Rectal smooth muscle tissue (tissue), 1 donor: ENCODE measurements at regions not wholly inside any gene's neighbourhood (a gene's known extent, or its start where the extent isn't known, plus 50 kb on each side); places are given as distances from the start of the nearest gene placed in this dataset.
"Not testable (repeated sequence)": the region's sequence is repeated elsewhere in the genome, so short reads cannot be mapped to it uniquely, and the experiment has no call there.

Experiments
- H3K27ac ChIP-seq: one replicate; pipeline ENCODE4 v1.7.0; 2013; ENCODE audit warnings: low read depth, low read length, inconsistent platforms
- H3K27me3 ChIP-seq: one replicate; pipeline ENCODE4 v1.7.0; 2013; ENCODE audit warnings: low read length; ENCODE audit not compliant: control insufficient read depth, insufficient read depth
- H3K36me3 ChIP-seq: one replicate; pipeline ENCODE4 v1.7.0; 2013; ENCODE audit warnings: low read length; ENCODE audit not compliant: control insufficient read depth, insufficient read depth
- H3K4me1 ChIP-seq: one replicate; pipeline ENCODE4 v1.7.0; 2013; ENCODE audit warnings: low read length; ENCODE audit not compliant: control insufficient read depth, insufficient read depth
- H3K4me3 ChIP-seq: one replicate; pipeline ENCODE4 v1.7.0; 2013; ENCODE audit warnings: low read length
- H3K9ac ChIP-seq: one replicate; pipeline ENCODE4 v1.7.0; 2013; ENCODE audit warnings: low read length

DNA sequence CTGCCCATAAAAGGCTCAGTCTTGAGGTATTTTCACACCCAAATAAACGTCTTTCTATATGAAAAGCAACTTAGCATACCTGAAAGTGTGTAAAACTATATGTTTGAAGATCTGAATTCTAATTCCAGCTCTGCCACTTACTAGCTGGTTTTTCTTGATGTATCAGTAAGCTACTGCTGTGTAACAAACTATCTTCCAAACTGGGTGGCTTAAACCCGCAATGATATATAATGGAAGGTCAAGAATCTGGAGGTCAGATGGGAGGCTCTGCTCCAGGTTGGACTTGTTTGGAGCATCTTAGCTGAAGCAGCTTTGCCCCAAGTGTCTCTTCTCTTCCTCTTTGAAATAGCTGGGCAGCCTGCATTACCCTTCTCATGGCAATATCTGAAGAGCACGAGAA lies 164.3 kb upstream of the IRX5 start:
- no peak overlapping the region for H3K27ac ChIP-seq
- H3K36me3 ChIP-seq = no peaks in the 10 kb centered on the region
- no peak overlapping the region for H3K4me3 ChIP-seq
- no peaks in the 10 kb centered on the region for H3K4me1 ChIP-seq
- no peak overlapping the region for H3K9ac ChIP-seq
- H3K27me3 ChIP-seq = no peaks in the 10 kb centered on the region

DNA sequence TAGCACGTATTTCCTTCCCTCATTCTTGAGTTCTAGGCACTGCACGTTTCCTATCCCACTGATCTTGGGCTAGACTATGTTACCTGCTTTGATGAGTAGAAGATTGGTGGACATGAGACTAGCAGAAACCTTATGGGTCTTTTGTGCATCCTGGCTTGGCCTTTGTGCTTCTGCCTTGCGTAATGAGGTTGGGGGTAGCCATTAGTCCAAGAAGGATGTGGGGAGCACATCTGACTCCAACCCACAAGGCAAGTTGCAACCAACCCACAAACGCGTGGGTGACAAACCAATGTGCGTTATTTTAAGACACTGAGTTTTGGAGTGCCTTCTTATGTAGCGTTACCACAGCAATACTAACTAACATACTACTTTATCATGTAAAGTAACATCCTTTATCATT lies 180.4 kb upstream of the IRX5 start:
- Histone ChIP-seq H3K36me3 (no peaks in the 10 kb centered on the region), H3K4me1 (no peaks in the 10 kb centered on the region), H3K27ac (no peak overlapping the region), H3K27me3 (no peaks in the 10 kb centered on the region), H3K4me3 (no peak overlapping the region), H3K9ac (no peak overlapping the region)

DNA sequence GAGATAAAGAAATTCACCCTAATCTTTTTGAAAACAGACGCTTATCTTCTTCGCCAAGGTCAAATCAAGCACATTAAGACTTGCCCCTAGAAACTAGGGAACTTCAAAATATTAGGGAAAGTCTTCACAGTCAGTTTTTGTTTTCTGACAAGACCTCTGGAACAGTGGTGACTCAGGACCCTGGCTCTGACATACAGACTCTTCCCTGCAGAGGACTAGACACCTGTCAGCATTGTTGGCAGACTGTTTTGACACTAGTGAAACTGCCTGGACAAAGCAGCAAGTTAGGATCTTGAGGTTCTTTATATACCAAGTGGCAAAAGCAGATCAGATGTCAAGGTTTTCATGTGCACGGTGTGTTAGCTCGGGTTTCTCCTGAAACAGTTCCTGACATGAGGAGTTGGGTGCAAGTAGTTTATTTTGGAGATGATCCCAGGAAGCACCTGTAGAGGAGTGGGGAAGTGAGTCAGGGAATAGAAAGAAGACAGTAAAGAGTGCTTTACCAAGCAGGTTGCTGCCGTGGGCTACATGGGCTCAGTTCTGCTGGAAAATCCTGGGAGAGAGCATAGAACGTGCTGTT lies 182.0 kb upstream of the IRX5 start:
- no peaks in the 10 kb centered on the region for H3K4me1 ChIP-seq
- no peak overlapping the region for H3K4me3 ChIP-seq
- no peaks in the 10 kb centered on the region for H3K27me3 ChIP-seq

DNA sequence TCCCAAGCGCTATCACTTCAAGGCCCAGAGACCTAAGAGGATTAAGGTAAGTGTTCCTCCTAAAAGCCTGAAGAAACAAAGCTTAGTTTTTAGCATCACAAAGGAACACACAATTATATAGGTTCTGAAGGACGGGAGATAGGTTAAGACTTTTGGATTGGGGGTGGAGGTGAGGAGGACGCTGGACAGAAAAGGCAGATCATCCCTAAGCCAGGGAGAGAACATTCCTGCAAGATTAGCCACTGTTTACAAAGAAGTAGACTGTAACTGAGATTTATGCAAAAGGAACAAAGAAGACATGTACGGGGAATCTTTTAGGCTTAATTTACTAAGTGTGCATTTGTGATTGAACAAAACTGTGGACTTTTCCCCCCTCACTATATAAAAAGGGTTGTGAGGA lies 184.1 kb upstream of the IRX5 start:
- H3K4me1 ChIP-seq = no peaks in the 10 kb centered on the region
- H3K36me3 ChIP-seq = no peaks in the 10 kb centered on the region
- H3K27me3 ChIP-seq = no peaks in the 10 kb centered on the region
- no peak overlapping the region for H3K27ac ChIP-seq
- H3K9ac ChIP-seq = no peak overlapping the region
- H3K4me3 ChIP-seq = no peak overlapping the region

More for the DNA sequence above, 182.0 kb upstream of the IRX5 start:
- Histone ChIP-seq H3K9ac (no peak overlapping the region), H3K27ac (no peak overlapping the region), H3K36me3 (no peaks in the 10 kb centered on the region)

DNA sequence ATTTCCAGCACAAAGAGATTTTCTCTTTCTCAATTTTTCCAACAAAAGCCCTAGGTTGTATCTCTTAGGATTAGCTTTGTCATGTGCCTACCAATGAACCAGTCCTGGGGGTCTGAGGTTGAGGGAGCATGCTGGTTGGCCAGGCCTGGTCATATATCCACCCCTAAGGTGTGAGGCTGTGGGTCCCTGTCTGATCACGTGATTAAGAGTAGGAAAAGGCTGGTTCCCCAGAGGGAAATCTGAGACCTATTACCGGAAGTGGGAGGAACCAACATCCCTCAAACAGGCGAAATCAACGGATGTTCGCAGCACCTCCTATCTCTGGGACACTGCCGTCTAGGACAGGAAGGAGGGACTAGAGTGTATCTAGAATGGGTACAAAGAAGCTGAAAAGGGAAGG lies 185.7 kb upstream of the IRX5 start:
- Histone ChIP-seq H3K36me3 (no peaks in the 10 kb centered on the region), H3K27me3 (no peaks in the 10 kb centered on the region), H3K4me3 (no peak overlapping the region), H3K4me1 (no peaks in the 10 kb centered on the region), H3K9ac (no peak overlapping the region), H3K27ac (no peak overlapping the region)

DNA sequence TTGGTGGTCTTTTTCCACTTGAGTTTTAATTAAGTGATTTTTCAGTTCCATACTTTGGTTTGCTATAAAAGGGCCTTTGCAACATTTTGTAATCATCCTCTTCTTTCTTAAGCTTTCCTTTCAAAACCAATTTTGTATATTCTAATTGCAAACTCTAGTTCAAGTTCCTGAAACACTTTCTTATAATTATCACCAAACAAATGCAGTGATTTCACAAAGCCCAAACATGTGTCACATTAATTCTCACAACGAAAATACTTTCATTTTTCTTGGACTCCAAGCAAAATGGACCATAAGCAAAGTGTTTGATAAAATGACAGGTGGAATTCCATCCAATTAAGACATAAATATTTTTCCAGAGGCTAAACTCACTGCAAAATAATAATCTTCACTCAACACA lies 188.2 kb upstream of the IRX5 start:
- no peak overlapping the region for H3K9ac ChIP-seq
- no peaks in the 10 kb centered on the region for H3K27me3 ChIP-seq
- H3K36me3 ChIP-seq = no peaks in the 10 kb centered on the region
- H3K27ac ChIP-seq = no peak overlapping the region
- no peak overlapping the region for H3K4me3 ChIP-seq
- no peaks in the 10 kb centered on the region for H3K4me1 ChIP-seq

DNA sequence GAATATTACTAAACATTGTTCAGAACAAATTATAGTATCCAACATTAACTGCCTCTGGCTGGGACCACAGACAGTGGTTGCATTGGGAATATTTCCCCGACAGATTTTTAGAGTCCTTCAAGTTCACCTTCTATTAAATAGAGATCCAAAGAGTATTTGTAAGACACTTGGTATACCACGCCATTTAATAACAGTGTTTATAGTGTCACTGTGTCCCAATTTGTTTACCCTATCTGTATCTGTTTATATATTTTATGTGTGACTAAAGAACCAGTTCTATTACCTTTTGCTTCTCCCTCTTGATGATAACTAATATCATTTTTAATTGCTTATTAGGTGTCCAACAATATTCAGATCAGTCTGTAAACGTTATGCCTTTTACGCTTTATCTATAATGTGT lies 191.3 kb upstream of the IRX5 start:
- Histone ChIP-seq H3K36me3 (no peaks in the 10 kb centered on the region), H3K4me1 (no peaks in the 10 kb centered on the region), H3K27ac (no peak overlapping the region), H3K4me3 (no peak overlapping the region), H3K27me3 (no peaks in the 10 kb centered on the region), H3K9ac (no peak overlapping the region)

DNA sequence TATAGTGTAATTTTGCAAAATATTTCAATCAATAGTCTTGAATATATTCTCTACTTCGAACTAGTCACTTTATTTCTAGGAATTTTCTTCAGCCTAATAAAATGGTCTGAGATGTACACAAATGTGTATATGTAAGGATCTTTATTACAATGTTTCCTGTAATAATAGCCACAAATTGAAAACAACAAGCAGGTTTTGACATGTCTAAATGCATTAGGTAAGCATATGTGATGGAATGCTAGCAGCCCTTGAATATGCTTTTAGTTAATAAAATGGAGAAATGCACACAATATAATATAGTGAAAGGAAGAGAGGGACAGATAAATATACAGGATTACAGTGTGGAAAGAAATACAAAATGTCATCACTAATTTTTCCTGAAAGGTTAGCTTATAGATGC lies 196.5 kb upstream of the IRX5 start:
- no peaks in the 10 kb centered on the region for H3K4me1 ChIP-seq
- no peak overlapping the region for H3K9ac ChIP-seq
- H3K36me3 ChIP-seq = no peaks in the 10 kb centered on the region
- no peak overlapping the region for H3K4me3 ChIP-seq
- no peak overlapping the region for H3K27ac ChIP-seq
- H3K27me3 ChIP-seq = no peaks in the 10 kb centered on the region

DNA sequence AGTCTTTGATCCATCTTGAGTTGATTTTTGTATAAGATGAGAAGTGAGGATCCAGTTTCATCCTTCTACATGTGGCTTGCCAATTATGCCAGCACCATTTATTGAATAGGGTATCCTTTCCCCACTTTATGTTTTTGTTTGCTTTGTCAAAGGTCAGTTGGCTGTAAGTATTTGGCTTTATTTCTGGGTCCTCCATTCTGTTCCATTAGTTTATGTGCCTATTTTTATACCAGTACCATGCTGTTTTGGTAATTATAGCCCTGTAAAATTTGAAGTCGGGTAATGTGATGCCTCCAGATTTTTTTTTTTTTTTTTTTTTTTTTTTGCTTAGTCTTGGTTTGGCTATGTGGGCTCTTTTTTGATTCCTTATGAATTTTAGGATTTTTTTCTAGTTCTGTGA lies 203.0 kb upstream of the IRX5 start:
- H3K4me3 ChIP-seq = not testable (repeated sequence)

DNA sequence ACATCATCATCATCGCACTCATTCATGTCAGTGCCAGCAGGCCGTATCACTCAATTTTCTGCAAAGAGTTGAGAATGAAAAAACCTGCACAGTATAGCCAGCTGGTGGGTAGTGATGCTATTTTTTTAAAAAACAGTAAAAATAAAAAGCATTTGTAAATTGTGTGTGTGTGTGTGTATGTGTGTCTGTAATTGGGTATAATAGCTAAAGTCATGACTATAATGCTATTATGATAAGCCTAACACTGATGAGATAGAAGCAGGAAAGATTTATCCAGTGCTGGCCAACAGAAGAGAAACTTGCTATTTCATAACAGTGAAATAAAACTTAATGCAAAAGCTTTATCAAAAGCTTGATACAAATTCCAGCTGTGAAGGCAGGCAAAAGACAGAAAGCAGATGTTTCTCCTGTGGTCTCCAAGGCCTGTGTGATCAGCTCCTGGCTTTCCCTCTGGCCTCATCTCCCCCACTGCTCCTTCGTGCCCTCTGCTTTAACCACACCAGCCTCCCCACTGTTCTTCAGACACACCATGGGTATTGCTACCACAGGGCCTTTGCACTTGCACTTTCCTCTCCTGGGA lies 206.2 kb upstream of the IRX5 start:
- no peak overlapping the region for H3K27ac ChIP-seq
- H3K4me1 ChIP-seq = no peaks in the 10 kb centered on the region
- no peaks in the 10 kb centered on the region for H3K27me3 ChIP-seq
- H3K9ac ChIP-seq = no peak overlapping the region
- no peaks in the 10 kb centered on the region for H3K36me3 ChIP-seq
- H3K4me3 ChIP-seq = no peak overlapping the region

More for the DNA sequence above, 203.0 kb upstream of the IRX5 start:
- H3K4me1 ChIP-seq, H3K9ac ChIP-seq, H3K27ac ChIP-seq, H3K27me3 ChIP-seq, H3K36me3 ChIP-seq: not testable (repeated sequence)

DNA sequence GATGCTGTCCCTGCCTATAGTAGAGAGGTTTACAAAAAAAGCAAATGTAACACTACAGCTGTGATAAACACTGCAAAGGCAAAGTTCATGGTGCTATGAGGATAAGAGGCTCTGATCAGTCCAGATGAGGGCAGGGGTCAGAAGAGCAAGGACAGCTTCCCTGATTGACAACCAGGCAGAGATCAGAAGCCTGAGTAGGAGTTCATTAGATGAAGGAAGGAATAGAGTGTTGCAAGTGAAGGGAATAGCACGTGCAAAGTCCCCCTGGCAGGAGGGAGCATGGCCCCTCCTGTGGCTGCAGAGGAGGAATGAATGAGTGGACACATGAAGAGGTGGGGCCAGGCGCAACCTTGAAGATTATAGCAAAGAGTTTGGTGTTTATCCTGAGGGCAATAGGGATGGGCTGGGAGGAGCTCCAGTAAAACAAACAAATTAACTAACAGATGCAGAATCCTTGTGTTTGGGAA lies 208.4 kb upstream of the IRX5 start:
- no peak overlapping the region for H3K9ac ChIP-seq
- H3K4me3 ChIP-seq = no peak overlapping the region
- no peaks in the 10 kb centered on the region for H3K36me3 ChIP-seq
- no peaks in the 10 kb centered on the region for H3K27me3 ChIP-seq
- H3K4me1 ChIP-seq = no peaks in the 10 kb centered on the region
- no peak overlapping the region for H3K27ac ChIP-seq

DNA sequence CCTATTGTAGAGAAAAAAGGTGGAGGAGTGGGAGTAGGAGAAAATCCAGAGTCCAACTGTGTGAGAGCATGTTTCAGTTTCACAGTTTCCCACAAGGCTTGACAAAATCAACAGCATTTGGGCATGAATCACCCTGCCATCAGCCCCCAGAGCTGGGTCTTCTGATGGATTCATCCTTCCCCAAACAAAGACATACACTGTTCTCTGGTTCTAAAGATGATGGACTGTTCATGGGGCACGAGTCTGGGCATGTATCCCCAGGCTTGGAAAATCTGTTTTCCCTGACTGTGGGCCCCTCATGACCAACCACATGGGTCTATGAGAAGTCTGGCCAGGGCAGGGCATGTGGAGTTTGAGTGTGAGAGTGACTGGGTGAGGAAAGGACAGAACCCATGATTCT lies 210.4 kb upstream of the IRX5 start:
- Histone ChIP-seq H3K4me1 (no peaks in the 10 kb centered on the region), H3K27me3 (no peaks in the 10 kb centered on the region), H3K27ac (no peak overlapping the region), H3K4me3 (no peak overlapping the region), H3K36me3 (no peaks in the 10 kb centered on the region), H3K9ac (no peak overlapping the region)

DNA sequence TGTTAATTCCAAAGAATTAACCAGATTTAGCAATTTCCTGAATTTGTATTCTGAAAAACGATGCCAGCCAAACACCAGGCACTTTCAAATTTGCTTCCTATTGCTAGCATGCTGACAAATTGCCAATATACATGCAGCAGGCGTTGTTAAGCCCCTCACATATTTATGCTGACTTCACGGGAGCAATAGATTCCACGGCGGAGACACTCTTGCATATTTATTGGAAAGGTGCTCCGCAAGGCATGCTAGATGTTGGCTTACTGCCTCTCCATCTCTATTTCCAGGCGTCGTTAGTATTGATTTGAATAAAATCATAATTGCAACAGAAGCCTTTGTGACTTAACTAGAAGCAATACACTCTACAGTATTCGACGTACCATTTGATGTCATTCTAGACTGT lies 211.0 kb upstream of the IRX5 start:
- Histone ChIP-seq H3K4me1 (no peaks in the 10 kb centered on the region), H3K27ac (no peak overlapping the region), H3K36me3 (no peaks in the 10 kb centered on the region), H3K9ac (no peak overlapping the region), H3K4me3 (no peak overlapping the region), H3K27me3 (no peaks in the 10 kb centered on the region)
